Right ventricle myocardium superior (tissue), 1 donor: ENCODE measurements at regions not wholly inside any gene's neighbourhood (a gene's known extent, or its start where the extent isn't known, plus 50 kb on each side); places are given as distances from the start of the nearest gene placed in this dataset.

Experiments
- ATAC-seq: fragments of 200-7000 bp; cut with Tn5 transposase; one replicate; pipeline ENCODE4 v1.9.1; 2020; ENCODE audit warnings: mild to moderate bottlenecking; ENCODE audit not compliant: poor library complexity
- DNase-seq: peaks from one replicate; pipeline ENCODE4 v3.0.0-alpha.2; 2020
- intact Hi-C: fragments of 100-400 bp; cut with DNase I; formaldehyde crosslinking; loops from one replicate; pipeline ENCODE4 v1.11.2; 2022
- donor health status: DM: no; HTN: yes; CAD: no; lungs with severe emphysema.

- DNase-seq (no peak), ATAC-seq (no peak)
- intact Hi-C loops = loop anchor here (10.0 kb wide), 1 partner anchor 65 kb away; no protein-coding TSS in a partner anchor
These were observed 141.2 kb downstream of the ACER2 start for GRCh38 chr9:19550009-19550408.

- no peak for ATAC-seq
- no peak for DNase-seq
- intact Hi-C loops = no loop called here
These were observed 124.6 kb downstream of the ACER2 start for GRCh38 chr9:19533373-19533772.

- no peak for DNase-seq
- intact Hi-C loops = no loop called here
- ATAC-seq = no peak
These were observed 118.9 kb downstream of the ACER2 start for GRCh38 chr9:19527663-19528062.

GRCh38 chr9:19522558-19522957, 113.7 kb downstream of the ACER2 start:
- DNase-seq (no peak), ATAC-seq (no peak)
- intact Hi-C loops = no loop called here

- DNase-seq (no peak), ATAC-seq (no peak)
- intact Hi-C loops = no loop called here
These were observed 112.4 kb downstream of the ACER2 start for GRCh38 chr9:19521205-19521604.

GRCh38 chr9:19517202-19517942, 108.6 kb downstream of the ACER2 start:
- intact Hi-C loops = no loop called here
- DNase-seq (no peak), ATAC-seq (no peak)

GRCh38 chr9:19516348-19516747, 107.5 kb downstream of the ACER2 start:
- DNase-seq = no peak
- ATAC-seq = no peak
- intact Hi-C loops = no loop called here

GRCh38 chr9:19513671-19514275, 105.0 kb downstream of the ACER2 start:
- ATAC-seq (no peak), DNase-seq (no peak)
- intact Hi-C loops = no loop called here

GRCh38 chr9:19512103-19512832, 103.5 kb downstream of the ACER2 start:
- intact Hi-C loops = no loop called here
- no peak for DNase-seq
- ATAC-seq = no peak

- ATAC-seq = no peak
- intact Hi-C loops = no loop called here
- no peak for DNase-seq
These were observed 102.9 kb downstream of the ACER2 start for GRCh38 chr9:19511694-19512093.

GRCh38 chr9:19510907-19511306, 102.1 kb downstream of the ACER2 start:
- ATAC-seq = no peak
- no peak for DNase-seq
- intact Hi-C loops = no loop called here
